ENCODE measurements at regions not wholly inside any gene's neighbourhood (a gene's known extent, or its start where the extent isn't known, plus 50 kb on each side); places are given as distances from the start of the nearest gene placed in this dataset.

GRCh38 chr13:85191996-85192718 lies 607.1 kb downstream of the SLITRK6 start:
- no peak for TF ChIP-seq POLR2A (IDR thresholded peaks at IDR 0.05; ENCODE audit: low read depth, low read length)
- TF ChIP-seq TAF1 (IDR thresholded peaks at IDR 0.05; ENCODE audit: low read depth, low read length) = no peak
- no peak for TF ChIP-seq POLR2AphosphoS5 (IDR thresholded peaks at IDR 0.05; ENCODE audit: low read depth, low read length)
- no peak for TF ChIP-seq SPI1 (IDR thresholded peaks at IDR 0.05; ENCODE audit: low read depth, low read length)
- no peak for TF ChIP-seq POU2F2 (IDR thresholded peaks at IDR 0.05; ENCODE audit: low read depth, low read length)

All from GM12891 (cell line).